ENCODE measurements at regions not wholly inside any gene's neighbourhood (a gene's known extent, or its start where the extent isn't known, plus 50 kb on each side); places are given as distances from the start of the nearest gene placed in this dataset.

GRCh38 chr2:138175066-138175465 lies 210.8 kb downstream of the HNMT start:
- TF ChIP-seq CTCF (IDR thresholded peaks at IDR 0.05; ENCODE audit: insufficient read depth, low read length) = no peak
- TF ChIP-seq POLR2AphosphoS5 (IDR thresholded peaks at IDR 0.05; ENCODE audit: low read depth) = no peak
- no peak for TF ChIP-seq REST (IDR thresholded peaks at IDR 0.05; ENCODE audit: insufficient replicate concordance, low read depth)
- TF ChIP-seq SPI1 (IDR thresholded peaks at IDR 0.05; ENCODE audit: borderline replicate concordance, low read depth) = no peak

Measured in HL-60 (cell line).